HT-29 (cell line): ENCODE measurements at regions not wholly inside any gene's neighbourhood (a gene's known extent, or its start where the extent isn't known, plus 50 kb on each side); places are given as distances from the start of the nearest gene placed in this dataset.

ENCODE experiments used
- DNase-seq: peaks from one replicate; pipeline ENCODE4 v3.0.0-alpha.2; 2015; ENCODE audit warnings: low spot score

DNA sequence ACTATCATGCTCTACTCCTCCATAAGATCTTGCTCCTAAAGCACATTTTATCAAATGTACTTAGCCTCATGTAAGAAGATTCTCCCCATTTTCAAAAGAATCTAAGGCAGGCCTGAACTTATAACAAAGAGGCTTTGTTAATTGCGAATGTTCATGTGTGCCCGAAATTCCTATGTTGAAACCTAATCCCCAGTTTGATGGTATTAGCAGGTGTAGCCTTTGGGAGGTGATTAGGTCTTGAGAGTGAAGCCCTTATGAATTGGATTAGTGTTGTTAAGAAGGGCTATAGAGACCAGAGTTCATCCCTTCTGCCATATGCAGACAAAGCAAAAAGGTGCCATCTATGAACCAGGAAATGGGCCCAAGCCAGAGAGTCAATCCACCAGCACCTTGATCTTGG is 234.5 kb downstream of the PAX3 start:
- no peak for DNase-seq

GRCh38 chr2:222058819-222059445 is 239.9 kb downstream of the PAX3 start:
- DNase-seq = no peak

DNA sequence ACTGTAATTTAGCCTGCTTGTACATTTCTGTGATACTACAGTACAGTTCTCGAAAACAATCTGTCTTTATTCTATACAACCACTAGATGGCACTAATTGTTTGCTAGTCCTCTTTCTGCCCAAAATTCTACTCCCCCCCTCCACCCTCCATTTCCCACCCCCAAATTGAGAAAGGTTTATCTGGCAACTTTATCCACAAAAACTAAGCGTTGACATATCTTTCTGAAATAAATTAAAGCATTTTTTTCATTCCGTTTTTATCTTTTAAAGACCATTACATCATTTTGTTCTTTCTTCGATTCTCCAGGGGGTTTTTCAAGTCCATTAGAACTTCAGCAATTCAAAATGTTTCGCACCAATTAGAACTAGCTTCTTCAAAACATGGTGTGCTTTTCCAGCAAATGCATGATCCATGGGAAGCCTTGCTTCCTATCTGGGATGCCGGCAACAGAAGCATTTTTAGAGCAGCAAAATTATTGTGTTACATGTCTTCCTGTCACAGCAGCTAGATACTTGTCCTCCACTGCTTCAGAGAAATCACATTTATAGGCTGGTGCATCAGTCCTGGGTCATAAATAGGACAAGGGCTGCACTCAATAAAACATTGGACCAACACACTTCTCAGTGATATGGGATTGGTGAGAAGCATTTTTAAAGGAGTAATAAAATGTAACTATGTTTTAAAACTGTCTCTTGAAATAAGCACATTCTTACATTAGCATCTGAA is 241.3 kb downstream of the PAX3 start:
- peak; percentile 23 for DNase-seq

DNA sequence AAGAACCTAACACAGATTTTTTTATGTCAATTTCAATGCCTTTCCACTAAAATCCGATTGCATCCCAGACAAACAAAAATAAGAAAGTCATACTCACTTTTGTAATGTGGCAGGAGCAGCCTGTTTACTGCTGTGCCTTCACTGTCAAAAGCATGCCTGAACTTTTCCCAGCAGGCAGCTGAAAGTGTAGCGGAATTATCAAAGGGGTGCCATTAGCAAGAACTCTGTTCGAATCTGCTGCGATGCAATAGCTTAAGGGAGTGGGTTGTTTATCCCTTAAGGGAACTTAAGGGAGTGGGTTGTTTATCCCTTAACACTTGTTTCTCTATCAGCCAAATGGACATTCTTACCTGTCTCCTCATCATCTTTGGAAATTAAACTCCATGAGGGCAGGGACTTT is 243.5 kb downstream of the PAX3 start:
- no peak for DNase-seq

GRCh38 chr2:222054813-222055212 is 244.0 kb downstream of the PAX3 start:
- DNase-seq = no peak

GRCh38 chr2:222052934-222053367 is 245.8 kb downstream of the PAX3 start:
- DNase-seq = no peak

- DNase-seq = peak; percentile 22
Measured at GRCh38 chr2:222050981-222051380, 247.8 kb downstream of the PAX3 start.

- DNase-seq = no peak
Measured at GRCh38 chr2:222049946-222050345, 248.9 kb downstream of the PAX3 start.

DNA sequence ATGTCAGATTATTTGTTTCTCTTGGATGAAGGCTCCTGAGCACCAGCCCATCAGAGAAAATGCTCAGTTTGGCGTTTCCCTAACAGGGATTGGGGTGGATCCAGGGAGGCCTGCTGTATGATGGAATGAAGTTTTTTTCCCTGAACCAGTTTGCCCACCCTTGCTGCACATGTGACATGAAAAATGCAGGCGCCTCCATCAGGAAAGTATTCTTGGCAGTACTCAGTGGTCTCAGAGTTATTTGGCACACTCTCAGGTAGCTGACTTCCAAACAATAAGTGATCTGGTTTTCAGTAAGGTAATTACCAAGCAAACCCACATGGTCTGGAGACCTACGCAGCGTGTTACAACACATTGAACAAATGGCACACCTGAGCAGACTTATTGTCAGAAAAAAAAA is 254.9 kb downstream of the PAX3 start:
- no peak for DNase-seq

- DNase-seq = no peak
Measured at GRCh38 chr2:222042666-222043065, 256.1 kb downstream of the PAX3 start.

- no peak for DNase-seq
Measured at GRCh38 chr2:222040333-222040732, 258.5 kb downstream of the PAX3 start.

DNA sequence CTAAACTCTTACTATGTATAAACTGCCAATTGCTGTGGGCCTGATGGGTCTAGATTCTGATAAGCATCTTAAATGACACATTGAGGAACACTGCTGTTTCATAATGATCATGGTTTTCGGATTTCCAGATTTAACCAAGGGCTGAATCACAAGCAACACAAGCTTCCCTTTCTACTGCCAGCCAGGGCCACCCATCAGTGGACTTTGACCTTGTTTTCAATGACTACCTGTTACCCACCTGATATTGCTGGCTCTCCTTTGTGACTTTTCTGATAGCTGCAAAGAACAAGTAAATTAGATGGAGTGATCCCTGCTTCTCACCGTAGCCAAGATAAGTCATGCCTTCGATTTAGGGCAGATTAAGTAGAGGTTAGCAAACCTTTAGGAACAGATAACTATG is 259.0 kb downstream of the PAX3 start:
- peak; percentile 25 for DNase-seq

DNA sequence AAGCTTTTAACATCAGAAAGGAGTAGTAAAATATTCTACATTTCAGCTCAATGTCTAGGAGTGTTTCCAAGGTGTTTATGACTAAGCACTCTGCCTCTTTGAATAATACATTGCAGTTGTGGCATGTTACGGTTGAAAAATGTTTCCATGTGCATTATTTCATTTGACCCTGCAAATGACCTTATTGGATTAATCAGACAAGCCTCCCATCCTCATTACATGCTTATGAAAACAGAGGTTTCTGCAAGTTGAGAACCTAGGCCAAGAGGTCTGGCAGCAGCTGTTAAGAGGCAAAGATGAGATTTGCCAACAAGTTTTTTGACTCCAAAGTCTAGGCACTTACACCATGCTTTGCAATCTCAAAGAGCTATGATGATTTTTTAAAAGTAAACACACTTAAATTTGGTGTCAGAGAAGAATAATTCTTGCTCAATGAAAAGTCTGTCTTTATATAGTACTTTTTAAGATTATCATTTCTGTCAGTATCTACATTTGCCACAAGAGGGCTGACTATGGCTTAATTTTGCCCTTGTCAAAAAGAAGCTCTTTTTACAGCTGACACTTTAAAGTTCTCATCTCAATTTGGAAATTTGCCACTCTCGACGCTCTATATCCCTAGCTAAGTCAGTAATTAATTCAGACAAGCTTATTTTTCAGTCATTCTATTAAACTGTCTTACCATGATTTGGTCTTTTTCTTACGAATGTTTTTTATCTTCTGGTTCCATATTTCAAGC is 260.6 kb downstream of the PAX3 start:
- DNase-seq = peak; percentile 26

GRCh38 chr2:222037211-222037610 is 261.6 kb downstream of the PAX3 start:
- DNase-seq = no peak

DNA sequence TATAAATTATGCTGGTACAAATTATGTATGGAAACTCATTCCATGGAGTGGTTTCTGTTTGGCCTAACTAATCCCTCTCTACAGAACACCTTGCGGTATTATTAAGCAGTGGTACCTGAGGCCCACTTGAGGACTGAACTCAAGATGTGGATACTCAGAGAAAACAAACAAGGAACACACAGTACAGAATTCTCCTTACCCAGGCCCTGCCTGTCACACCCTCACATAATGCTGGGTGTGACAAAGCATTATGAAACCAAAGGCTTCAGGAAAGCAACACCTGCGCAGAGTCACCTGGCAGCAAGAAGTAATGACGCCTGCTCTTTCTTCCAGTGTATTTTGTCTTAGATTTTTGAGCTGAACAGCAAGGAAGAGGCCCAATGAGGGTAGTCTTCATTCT is 264.7 kb downstream of the PAX3 start:
- no peak for DNase-seq

DNA sequence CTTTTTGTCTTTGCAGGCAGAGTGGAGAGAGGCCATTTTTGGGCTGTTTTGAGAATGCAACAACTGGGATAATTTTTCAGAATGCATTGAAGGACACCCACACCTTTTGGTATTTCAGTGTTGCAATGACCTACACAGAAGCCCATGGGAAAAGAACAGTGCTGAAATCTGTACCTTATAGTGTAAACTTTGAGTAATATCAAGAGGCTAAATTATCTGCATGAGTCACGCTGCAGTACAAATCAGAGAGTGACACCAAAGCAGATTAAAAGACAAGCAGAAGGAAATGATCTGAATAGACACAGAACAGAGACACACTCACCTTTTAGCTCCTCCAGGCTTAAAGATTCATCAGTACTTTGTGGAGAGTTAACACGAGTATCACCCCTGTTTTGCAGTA is 265.3 kb downstream of the PAX3 start:
- no peak for DNase-seq

- no peak for DNase-seq
Measured at GRCh38 chr2:222025881-222026271, 272.9 kb downstream of the PAX3 start.

- DNase-seq = peak; percentile 52
Measured at GRCh38 chr2:222024932-222025880, 273.6 kb downstream of the PAX3 start.

DNA sequence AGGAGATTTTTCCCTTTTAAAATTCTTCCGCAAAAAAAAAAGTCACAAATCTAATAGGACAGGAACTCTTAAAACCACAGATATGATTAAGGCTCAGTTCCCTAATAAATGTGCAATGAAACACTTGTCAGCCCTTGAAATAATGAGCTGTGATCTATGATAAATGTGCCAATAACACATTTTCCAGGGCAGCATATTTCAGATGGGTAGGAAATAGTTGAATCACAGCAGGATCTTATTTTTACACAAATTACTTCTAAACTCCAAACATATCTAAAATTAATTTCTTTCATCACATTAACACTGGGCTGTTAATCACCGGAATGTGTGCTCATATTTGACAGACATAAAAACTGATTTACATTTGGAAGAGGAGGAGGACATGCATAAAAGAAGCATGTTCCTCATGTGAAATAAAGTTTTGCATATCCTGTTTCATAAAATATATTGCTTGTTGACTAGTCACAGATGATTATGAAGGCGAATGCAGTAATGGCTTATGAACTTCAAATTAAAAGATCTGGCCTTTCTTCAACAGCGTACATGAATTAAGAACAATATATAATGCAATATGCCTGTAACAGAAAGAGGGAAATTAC is 281.4 kb downstream of the PAX3 start:
- DNase-seq = no peak

GRCh38 chr2:222013889-222014288 is 284.9 kb downstream of the PAX3 start:
- no peak for DNase-seq

DNA sequence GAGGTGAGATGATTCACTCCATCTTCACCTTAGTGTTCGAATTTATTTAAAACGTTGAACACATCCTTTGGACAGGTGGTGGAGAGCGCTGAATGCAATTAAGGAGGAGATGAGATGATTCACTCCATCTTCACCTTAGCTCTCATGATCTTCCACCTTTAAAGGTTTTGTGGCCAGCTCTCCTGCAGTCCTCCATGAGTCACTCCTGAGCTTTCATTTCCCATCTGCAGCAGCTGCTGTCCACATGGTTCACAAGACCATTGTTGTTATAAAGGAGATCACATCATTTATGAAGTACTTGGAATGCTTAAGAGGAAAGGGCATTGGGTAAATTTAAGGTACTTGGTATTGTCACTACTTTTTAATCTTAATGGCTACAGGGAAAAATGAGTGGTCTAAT is 298.5 kb downstream of the PAX3 start:
- DNase-seq = no peak
